GM21619 (cell line): ENCODE measurements at regions not wholly inside any gene's neighbourhood (a gene's known extent, or its start where the extent isn't known, plus 50 kb on each side); places are given as distances from the start of the nearest gene placed in this dataset.

Experiments
- ATAC-seq: cut with Tn5 transposase; IDR thresholded peaks from one replicate; pipeline ENCODE4 v1.9.1; 2021; ENCODE audit not compliant: unreplicated experiment

DNA sequence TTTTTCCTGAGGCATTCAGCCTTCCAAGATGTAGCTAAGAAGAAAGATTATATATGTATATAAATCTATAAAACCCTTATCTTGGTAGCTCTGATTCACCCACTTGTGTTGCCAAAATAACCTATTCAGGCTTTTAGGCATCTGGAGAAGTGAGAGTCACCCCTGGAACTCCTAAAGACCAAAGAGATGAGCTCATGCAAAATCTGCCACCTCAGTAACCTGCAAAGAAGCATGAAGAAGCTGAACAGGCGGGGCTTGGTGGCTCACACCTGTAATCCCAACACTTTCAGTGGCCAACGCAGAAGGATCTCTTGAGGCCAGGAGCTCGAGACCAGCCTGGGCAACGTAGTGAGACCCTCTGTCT, 393.7 kb downstream of the FOXO1 start:
- ATAC-seq, result no peak

DNA sequence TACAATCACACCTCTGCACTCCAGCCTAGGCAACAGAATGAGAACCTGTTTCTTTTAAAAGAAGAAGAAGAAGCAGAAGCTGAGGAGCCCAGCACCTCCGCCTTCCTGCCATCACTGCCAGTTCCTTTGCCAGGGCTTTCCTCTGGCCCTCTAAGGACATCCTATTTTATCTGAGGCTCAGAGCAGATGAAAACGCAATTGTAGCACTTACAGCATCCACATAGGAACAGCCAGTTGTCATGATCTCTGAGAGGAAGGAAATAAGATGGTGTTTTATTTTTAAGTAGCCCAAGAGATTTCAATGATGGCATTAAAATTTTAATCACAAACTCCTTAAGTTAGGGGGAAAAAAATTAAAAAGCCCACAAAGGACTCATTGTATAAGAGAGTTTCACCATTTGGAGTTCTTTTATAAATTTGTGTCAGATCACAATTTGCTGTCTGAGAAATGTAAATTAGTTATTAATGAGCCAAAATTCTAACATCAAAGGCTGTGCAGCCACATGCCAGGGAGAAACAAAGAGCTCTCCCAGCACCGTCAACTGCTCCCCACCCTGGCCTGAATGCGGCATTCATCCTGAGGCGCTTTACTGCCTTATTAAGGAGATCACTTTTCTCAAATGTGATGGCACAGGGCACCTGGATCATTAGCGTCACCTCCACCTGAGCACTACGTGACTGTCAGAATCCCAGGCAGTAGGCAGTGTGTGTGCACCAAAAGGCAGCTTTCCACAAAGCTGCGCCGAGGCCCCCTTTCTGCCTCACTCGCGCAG, 393.0 kb downstream of the FOXO1 start:
- ATAC-seq, result no peak

DNA sequence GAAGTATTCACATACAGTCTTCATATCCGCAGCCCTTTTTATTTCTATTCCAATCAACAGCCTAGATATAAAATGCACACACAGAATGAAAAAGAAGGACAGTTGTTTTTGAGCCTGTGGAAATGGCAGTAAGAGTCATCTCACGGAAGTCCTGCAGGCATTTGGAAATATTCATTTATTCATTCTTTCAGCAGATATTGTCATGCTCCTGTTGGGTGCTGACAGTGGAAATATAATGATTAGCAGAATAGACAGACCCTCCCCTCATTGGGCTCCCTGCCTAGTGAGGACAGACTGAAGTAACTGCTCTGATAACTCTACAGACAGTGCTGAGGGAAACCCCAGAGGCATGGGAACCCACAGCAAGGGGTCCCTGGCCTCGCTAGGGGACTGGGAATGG, 392.3 kb downstream of the FOXO1 start:
- no peak for ATAC-seq

DNA sequence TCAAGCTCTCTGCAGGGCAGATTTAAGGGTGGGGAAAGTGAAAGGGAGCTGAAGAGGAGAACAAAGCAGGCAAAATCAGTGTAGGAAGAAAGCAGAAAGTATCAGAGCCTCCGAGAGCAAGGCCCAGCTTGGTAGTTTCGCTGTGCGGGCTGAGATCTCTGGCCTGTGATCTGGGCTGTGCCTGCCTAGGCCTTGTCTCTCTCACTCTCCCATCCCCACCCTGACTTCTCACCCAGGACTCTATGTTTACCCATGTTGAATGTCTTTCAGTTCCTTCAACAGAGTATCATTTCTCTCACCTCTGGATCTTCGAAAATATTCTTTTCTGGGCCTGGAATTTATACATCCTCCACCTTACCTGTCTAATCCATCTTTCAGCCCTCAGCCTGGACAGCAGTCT, 391.3 kb downstream of the FOXO1 start:
- ATAC-seq, result no peak

DNA sequence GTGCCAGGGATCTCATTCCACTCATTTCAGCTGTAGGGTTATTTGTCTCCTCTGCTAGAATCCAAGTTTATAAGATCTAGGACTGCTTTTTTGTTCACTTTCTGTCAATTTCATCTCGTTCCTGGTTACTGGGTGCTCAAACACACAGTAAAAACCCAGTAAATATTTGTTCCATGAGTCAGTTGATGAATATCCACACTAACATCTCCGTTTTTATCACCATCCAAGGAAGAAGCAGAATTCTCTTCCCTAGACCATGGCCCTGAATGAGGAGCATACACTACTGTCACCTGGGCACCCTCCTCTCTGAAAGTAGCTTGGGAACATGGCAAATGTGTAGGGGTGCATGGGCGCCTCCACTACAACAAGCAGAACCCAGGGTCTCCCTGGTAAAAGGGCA, 390.8 kb downstream of the FOXO1 start:
- no peak for ATAC-seq

DNA sequence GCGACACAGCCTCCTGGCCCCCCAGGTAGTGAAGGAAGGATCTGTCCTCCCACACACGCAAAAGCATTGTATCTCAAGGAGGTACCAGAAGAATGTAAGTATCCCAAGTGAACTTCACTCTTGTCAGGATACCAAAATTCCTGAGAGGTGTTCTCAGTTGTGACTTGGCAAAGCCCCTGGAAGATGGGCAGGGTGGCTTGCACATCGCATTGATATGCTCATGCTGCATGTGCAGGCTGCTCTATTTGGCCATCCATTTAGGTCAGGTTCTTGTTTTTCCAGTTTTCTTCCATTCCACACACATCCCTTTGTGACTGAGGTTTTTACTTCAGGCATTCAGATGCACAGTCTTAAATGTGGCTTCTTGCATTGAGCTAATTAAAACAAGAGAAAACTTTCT, 382.8 kb downstream of the FOXO1 start:
- ATAC-seq, result no peak

DNA sequence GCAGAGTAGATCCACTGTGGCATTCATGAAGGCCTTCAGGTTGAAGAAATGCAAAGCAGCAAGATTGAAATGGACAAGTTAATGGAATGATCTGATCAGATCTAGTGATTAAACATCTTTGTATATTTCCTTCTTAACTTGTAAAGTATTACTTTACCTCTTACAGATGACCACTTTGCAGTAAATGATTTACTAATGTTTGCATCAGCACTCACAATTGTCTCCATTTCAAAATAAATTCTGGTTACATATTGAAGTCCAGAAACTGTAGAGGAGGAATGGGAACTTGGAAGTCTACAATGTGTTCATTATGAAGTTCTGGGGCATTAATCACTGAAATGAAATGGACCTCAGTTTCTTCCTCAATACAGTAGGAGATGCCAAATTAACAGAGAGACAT, 380.8 kb downstream of the FOXO1 start:
- no peak for ATAC-seq

DNA sequence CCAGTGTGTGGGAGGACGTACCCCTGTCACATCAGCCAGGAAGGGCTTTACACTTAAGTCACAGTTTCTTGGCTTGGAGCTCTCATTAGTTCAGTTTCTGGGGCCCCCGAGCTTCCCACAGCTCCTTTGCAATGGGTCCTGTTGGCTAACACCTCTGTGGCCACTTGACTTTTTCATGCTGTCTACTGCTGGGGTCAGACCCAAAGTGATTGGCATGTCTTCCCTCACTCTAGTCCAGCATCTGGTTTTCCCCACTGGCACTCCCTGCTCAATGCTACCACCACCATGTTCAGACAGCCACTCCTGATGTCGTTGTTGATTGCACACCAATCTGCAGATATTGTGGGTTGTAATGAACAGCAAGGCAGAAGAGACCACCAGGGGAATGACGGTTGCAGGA, 379.0 kb downstream of the FOXO1 start:
- ATAC-seq, result no peak

DNA sequence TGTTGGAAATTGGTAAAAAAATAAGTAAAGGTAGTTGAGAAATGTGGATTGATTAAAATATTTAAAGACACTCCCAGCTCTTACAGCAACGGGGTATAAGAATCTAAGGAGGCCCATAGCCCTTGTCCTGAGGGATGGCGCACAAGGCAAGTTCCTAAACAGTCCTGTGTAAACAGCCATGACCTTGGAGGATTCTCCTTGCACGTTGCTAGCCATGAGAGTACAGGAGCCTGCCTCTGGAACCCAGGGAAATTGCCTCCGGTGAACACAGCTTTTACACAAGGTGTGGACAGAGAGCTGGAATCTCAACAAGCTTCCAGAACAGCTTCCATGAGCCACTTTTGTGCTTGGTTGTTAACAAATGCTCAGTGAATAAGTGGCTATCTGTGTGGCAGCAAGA, 378.2 kb downstream of the FOXO1 start:
- ATAC-seq, result no peak

DNA sequence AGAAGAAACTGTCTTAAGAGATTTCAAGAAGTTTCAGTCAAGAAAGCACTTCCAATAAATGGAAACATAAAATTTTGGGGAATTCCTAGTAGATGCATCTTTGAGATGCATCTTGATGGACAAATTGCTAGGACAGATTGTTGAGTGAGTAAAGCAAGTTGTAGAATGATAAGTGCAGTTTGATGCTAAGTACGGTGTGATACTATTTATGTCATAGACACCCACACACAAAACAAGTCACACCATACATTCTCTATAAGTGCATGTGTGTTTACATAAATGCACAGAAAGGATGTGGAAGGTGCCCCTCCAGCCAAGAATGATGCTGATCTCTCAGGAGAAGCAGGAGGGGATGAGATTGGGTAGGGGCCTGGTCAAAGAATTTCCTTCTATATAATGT, 375.7 kb downstream of the FOXO1 start:
- no peak for ATAC-seq

DNA sequence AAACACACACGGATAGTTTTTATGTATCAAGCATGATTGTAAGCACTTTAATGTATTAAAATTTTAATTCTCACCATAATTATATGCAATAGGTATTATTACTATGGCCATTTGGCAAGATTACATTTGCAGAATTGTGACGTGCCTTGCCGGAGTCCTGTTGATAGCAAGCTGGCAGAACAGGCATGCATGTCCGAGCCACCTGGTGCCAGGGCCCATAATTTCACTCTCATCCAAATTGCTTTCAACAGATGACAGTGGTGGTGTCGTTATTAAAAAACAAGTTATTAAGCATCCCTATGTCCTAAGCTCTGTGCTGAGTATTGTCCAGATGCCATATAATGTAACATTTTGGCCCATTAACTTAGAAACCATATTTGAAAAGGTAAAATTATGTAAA, 374.3 kb downstream of the FOXO1 start:
- ATAC-seq, result no peak

DNA sequence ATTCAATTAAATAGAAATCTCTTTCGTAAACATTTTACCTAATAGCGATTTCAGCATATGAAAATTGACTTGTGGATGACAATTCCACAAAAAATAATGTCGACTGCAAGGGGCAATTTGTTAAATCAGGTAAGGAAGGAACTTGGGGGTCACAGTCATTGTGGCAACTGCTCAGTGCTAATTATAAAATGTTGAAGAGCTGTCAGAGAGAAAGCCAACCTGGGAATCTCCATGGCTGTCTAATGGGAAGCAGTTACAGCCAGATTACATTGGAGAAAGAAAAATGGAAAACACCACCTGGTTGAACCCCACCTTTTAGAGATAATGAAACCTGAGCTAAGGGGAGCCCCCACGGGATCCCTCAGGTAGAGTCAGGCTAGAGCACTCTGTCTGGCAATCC, 373.9 kb downstream of the FOXO1 start:
- ATAC-seq, result no peak

DNA sequence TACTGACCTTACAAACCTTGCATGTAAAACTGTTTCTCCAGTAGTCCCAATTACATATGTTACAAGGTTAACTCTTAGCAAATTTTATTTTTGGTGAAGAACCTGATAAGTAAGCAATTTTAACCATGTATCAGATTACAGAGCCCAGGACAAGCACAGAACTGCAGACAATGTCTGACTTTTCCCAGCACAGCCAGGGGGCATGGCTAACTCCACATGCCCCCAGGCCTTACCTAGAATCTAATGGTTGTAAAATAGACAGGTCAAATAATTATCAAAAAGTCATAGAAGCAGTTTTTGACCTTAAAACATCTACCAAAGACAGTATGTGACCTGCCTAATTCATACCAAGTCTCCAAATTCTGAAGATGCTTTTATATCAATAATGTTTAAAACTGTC, 364.1 kb downstream of the FOXO1 start:
- ATAC-seq, result no peak

DNA sequence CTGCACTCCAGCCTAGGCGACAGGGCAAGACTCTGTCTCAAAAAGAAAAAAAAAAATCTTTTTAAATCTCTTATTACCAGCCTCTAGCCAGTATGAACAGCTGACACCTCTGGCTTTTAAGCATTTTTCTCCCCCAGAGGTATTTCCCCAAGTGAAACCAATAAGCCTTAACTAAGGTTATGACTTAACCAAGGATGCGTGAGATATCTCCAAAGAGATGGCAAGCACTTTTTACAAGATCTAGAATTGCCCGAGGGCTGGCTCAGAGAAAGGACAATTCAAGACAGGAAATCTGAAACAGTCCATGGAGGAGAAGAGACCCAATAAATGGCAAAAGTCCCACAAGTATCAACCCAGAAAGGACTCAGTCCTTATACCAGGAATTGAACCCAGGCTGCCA, 362.1 kb downstream of the FOXO1 start:
- no peak for ATAC-seq

DNA sequence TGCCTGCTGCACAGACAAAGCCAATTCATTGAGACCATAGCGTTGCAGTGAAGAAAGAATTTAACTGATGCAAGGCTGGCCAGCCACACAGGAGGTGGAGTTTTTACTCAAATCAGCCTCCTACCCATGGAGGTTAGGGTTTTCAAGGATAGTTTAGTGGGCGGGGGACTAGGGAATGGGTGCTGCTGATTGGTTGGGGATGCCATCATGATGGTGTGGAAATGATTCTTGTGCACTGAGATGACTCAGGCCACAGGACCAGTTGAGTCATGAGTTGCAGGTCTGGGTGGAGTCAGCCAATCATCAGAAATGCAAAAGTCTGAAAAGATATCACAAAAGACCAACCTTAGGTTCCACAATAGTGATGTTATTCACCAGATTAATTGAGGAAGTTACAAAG, 359.6 kb downstream of the FOXO1 start:
- ATAC-seq, result no peak

DNA sequence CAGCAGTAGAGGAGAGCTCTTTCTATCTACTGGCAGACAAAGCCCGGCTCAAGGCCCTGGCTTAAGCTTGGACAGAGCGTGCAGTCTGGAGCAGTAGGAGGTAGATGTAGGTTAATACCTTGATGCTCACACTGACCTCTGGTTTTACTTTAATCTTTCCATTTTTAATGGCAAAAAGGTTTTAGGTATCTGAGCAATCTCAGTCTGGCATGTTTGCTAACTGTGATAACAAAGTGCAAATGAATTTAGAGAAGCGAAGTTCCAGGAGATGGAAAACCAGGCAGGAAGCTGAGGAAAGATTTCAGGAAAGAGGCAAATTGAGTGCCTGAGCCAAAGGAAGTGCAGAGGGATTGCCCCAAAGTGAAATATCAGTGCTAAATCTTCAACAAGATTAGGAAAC, 356.6 kb downstream of the FOXO1 start:
- ATAC-seq, result no peak

DNA sequence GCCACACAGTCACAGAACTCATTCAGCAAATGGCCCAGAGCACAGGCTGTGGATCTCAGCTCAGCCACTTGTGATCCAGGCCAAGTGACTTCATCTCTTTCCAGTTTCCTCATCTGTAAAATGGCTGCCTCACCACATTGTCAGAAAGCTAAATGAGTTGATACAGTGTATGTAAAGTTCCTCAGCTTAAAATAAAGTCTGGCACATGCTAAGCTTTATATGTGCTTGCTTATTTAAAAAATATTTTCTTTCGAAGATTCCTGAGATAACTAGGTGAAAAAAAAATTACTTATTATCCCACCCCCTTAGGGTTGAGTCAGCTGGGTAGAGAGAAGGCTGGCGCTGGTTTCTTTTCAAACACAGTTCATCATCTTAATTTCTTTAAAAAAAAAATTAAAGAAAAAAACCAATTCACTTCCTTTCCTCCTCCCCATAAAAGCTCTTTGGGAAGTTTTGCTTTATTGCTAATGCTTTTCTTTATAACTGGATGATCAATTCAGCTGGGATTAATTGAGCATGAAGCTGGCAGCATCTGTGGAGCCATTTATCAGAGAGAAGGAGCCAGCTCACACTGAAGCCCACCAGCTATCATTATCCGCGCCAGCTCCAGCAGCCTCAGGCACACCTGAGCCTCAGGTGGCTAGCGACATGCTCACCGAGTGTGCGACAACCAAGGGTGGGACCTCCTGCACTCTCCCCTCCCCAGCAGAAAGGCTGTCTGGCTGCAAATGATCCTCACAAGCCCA, 354.9 kb downstream of the FOXO1 start:
- no peak for ATAC-seq

DNA sequence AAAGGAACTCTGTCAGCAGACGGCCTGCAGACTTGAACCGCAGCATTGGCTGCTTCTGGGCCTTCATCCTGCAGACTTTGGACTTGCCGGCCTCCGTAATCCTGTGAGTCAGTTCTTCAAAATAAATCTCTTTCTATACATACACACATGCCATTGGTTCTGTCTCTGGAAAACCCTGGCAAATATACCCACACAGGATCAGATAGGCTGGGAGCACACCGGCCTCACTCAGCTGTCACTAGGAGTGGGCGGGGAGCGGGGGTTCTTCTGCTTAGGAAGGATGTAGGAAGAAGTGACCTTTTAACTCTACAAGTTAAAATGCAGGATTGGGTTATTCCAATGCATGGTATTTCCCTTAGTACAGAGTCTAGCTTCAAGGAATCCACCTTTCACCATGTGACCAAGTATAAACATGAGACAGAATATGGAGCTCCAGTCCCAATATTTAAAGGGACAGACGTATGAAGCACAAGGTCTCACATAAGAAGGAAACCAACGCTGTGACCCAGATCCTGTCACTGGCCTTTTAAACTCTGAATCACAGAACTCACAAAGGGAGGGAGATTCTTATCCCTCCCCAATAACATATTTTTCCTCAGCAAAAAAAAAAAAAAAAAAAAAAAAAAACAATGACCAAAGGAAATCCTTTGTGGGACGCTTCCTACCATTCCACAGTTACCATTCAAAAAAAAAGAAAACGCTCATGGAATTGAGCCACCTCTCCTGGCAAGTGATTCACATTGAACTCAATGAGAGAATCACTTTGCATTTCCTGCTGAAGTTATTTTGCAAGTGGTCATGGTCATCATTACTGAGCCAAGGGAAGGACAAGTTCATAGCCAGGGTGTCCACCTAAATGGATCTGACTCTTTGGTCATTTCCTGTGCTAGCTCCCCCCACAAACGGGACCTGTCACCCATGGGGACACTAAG, 352.9 kb downstream of the FOXO1 start:
- no peak for ATAC-seq

DNA sequence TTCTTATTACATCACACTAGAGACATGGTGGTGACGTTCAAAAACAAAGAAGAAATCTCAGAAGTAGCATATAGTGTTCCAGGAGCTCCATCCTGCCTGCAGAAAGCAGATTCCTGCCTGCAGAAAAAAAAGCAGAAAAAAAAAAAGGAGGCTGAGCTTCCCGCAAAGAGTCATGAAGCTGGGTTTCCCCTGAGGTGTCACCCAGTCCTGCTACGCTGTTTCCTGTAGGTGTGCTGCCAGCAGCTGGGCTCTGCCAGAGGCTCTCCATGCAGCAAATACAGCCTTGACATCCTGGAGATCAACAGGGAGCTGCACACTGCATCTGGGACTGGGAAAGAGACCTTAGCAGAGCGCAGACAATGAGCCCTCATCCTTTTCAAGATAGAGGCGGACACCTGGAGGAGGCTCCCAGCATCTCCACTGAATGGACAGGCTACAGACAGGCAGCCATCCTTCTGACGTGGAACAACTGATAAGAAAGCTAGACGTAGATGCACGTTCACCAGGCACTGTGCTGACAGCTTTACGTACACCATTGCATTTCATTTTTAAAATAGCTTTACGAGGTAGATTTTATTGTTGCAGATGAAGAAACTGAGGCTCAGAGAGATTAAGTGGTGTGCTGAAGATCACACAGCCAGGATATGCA, 350.9 kb downstream of the FOXO1 start:
- ATAC-seq, result no peak

DNA sequence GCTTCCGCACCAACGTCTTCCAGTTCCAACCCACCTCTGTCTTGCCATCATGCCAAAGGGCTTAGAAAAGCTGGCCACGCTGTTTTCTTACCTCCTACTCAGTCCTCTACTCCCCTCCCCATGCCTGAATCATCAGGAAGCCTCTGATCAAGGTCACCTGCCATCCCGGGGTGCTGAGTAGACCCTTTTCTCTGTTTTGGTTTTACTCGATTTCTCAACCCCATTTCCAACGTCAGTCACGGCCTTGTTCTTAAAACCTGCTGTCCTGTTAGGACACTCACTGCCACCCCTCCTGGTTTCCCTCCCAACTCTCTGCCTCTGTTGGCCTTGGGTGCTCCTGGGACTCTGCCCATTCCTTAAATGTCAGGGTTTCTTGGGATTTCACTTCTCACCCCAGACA, 350.1 kb downstream of the FOXO1 start:
- no peak for ATAC-seq

DNA sequence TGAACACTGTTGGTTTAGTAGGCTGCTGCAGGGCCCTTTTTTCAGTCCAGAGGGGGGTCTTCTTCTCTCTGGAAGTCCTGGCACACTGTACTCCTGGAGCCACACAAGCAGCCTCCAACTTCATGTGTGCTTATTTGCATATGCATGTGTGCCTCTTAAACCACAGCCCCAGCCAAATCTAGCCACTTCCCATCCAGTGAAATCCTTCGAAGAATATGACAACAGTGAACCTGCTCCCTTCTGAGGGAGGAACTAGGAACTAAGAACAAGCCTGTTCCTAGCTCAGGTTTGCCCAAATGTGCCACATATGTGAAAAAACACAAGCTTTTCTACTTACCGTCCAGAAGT, 348.5 kb downstream of the FOXO1 start:
- no peak for ATAC-seq
